Upper lobe of right lung (tissue), 1 donor: ENCODE measurements at regions not wholly inside any gene's neighbourhood (a gene's known extent, or its start where the extent isn't known, plus 50 kb on each side); places are given as distances from the start of the nearest gene placed in this dataset.

Source experiments
- ATAC-seq: fragments of 200-7000 bp; cut with Tn5 transposase; one replicate; pipeline ENCODE4 v1.9.1; 2020; ENCODE audit warnings: mild to moderate bottlenecking, moderate library complexity
- DNase-seq: peaks from one replicate; pipeline ENCODE4 v3.0.0-alpha.2; 2020
- H3K27ac ChIP-seq: fragments of 200-600 bp; one replicate; pipeline ENCODE4 v1.8.0; 2022
- H3K27me3 ChIP-seq: fragments of 200-600 bp; one replicate; pipeline ENCODE4 v1.8.0; 2022; ENCODE audit warnings: mild to moderate bottlenecking
- H3K36me3 ChIP-seq: fragments of 200-600 bp; one replicate; pipeline ENCODE4 v1.8.0; 2022
- H3K4me1 ChIP-seq: fragments of 200-600 bp; one replicate; pipeline ENCODE4 v1.8.0; 2022
- H3K4me3 ChIP-seq: fragments of 200-600 bp; one replicate; pipeline ENCODE4 v1.8.0; 2022; ENCODE audit warnings: mild to moderate bottlenecking
- H3K9me3 ChIP-seq: fragments of 200-600 bp; one replicate; pipeline ENCODE4 v1.8.0; 2022
- intact Hi-C: fragments of 100-400 bp; cut with DNase I; formaldehyde crosslinking; loops from one replicate; pipeline ENCODE4 v1.11.0; 2022
- TF ChIP-seq, protein P1 (sequence below): fragments of 200-600 bp; IDR thresholded peaks from one replicate; pipeline ENCODE4 v1.8.0; 2022; ENCODE audit warnings: antibody characterized with exemption
- donor health status: DM: no; HTN: yes; CAD: no; lungs with severe emphysema.

DNA sequence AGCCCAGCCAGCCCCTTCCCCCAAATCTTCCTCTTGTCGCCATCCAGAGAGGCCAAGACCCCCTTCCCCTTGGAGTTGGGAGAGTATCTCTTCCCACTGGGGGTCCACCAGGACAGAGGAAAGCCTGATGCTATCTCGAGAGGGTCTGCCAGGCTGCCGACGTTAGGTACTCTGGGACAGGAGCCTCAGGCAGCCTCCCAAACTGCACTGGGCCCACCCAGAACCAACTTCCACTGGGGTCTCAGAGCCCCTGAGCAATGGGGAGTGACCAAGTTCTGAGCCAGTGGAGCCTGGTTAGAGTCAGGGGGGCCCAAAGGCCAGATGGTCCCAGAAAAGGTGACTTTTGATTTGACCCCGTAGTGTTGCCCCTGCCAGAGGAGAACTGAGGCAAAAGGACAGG is 189.1 kb downstream of the INHBB start:
- ATAC-seq: no peak
- intact Hi-C loops: no loop called here
- Histone ChIP-seq H3K4me1 (peaks cover 6% of the 10 kb centered on the region), H3K36me3 (no peaks in the 10 kb centered on the region), H3K27ac (no peak overlapping the region), H3K27me3 (no peaks in the 10 kb centered on the region), H3K9me3 (no peaks in the 10 kb centered on the region), H3K4me3 (no peak overlapping the region)
- TF ChIP-seq, protein P1, sequence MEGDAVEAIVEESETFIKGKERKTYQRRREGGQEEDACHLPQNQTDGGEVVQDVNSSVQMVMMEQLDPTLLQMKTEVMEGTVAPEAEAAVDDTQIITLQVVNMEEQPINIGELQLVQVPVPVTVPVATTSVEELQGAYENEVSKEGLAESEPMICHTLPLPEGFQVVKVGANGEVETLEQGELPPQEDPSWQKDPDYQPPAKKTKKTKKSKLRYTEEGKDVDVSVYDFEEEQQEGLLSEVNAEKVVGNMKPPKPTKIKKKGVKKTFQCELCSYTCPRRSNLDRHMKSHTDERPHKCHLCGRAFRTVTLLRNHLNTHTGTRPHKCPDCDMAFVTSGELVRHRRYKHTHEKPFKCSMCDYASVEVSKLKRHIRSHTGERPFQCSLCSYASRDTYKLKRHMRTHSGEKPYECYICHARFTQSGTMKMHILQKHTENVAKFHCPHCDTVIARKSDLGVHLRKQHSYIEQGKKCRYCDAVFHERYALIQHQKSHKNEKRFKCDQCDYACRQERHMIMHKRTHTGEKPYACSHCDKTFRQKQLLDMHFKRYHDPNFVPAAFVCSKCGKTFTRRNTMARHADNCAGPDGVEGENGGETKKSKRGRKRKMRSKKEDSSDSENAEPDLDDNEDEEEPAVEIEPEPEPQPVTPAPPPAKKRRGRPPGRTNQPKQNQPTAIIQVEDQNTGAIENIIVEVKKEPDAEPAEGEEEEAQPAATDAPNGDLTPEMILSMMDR: no peak
- DNase-seq: no peak

DNA sequence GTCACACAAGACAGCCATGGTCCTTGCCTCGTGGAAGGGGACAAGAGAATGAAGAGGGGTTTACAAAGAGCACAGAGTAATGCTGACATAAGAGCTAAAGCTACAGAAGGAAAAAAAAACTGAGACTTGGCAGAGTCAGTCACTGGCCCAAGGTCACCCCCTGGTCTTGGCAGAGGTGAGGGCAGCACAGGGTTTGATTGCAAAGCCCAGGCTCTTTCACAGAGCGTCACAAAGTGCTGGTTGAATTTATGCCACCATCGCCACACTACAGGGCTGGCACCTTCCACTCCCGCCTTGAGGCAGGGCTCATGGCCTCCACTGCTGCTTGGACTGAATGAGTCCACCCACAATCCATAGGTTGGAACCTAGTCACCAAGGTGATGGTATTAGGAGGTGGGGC is 190.2 kb downstream of the INHBB start:
- Histone ChIP-seq H3K27ac (no peak overlapping the region), H3K36me3 (no peaks in the 10 kb centered on the region), H3K4me3 (no peak overlapping the region), H3K27me3 (no peaks in the 10 kb centered on the region), H3K4me1 (peaks cover 15% of the 10 kb centered on the region), H3K9me3 (no peaks in the 10 kb centered on the region)
- ATAC-seq: no peak
- no peak for DNase-seq
- intact Hi-C loops: no loop called here
- TF ChIP-seq, protein P1: no peak

DNA sequence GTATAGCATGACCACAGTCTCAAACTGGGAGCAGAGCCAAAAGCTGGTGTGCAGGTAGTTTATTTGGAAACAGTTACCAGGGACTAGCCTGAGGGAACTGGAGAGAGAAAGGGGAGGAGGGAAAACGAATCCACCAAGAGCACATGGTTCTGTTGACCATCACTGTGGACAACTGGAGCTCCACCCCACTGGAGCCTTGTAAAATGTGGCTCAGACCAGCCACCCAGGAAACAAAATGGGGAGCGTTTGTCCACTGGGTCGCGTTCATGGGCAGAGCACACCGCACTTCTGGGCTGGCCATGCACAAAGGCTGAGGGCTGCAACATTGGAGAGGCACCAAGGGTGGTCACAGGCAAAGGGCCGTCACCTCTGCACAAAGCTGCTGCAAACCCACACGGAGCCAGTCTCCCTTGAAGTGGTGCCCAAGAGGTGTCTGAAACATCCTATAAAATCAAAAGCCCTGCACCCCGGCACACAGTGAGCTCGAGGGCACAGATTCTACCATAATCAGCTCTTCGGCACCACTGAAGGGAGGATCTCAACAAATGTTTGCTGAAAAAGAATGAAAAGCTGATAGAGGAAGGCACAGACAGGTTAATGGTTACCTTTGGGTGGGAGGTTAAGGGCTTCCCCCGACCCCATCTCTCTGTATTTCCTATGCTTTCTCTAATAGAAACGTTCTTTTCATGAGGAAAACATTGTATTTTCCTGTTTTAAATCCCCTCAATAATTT is 192.9 kb downstream of the INHBB start:
- H3K4me1 ChIP-seq: peaks cover 15% of the 10 kb centered on the region
- H3K4me3 ChIP-seq: no peak overlapping the region
- H3K27me3 ChIP-seq: no peaks in the 10 kb centered on the region
- intact Hi-C loops: no loop called here
- TF ChIP-seq, protein P1: no peak
- no peak for ATAC-seq
- no peaks in the 10 kb centered on the region for H3K9me3 ChIP-seq
- no peaks in the 10 kb centered on the region for H3K36me3 ChIP-seq
- H3K27ac ChIP-seq: no peak overlapping the region
- no peak for DNase-seq

DNA sequence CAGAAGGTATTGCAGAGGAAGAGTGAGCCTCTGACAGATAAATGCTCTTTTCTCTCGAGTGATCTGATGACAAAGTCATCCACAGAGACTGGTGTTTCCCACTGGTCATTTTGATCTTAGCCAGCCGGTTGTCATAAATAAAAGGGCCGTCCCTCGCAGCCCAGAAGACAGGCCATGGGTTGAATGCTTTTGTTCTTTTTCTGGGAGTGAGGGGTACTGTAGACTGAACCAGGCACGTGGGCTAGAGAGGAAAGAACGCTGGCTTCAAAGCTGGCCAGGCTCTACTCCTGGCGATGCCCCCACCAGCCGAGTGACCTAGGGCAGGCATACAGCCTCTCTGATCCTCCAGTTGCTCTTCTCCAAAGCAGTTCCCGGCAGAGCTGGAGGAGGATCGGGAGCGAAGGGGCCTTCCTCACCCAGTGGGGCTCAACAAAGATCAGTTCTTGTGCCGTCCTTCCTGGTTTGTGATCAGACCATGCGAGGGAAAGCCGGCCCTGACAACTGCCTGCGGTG is 193.5 kb downstream of the INHBB start:
- H3K27me3 ChIP-seq: no peaks in the 10 kb centered on the region
- intact Hi-C loops: no loop called here
- no peak overlapping the region for H3K27ac ChIP-seq
- no peaks in the 10 kb centered on the region for H3K36me3 ChIP-seq
- no peak overlapping the region for H3K4me3 ChIP-seq
- DNase-seq (no peak), ATAC-seq (no peak)
- peaks cover 15% of the 10 kb centered on the region for H3K4me1 ChIP-seq
- H3K9me3 ChIP-seq: no peaks in the 10 kb centered on the region
- TF ChIP-seq, protein P1: no peak

- H3K36me3 ChIP-seq: no peaks in the 10 kb centered on the region
- TF ChIP-seq, protein P1: no peak
- intact Hi-C loops: no loop called here
- H3K4me3 ChIP-seq: no peak overlapping the region
- peaks cover 15% of the 10 kb centered on the region for H3K4me1 ChIP-seq
- H3K9me3 ChIP-seq: no peaks in the 10 kb centered on the region
- no peak overlapping the region for H3K27ac ChIP-seq
- ATAC-seq (peak; percentile 86), DNase-seq (no peak)
- no peaks in the 10 kb centered on the region for H3K27me3 ChIP-seq
Observed at GRCh38 chr2:120539937-120540718, 194.2 kb downstream of the INHBB start.
